K562 (cell line): ENCODE measurements at regions not wholly inside any gene's neighbourhood (a gene's known extent, or its start where the extent isn't known, plus 50 kb on each side); places are given as distances from the start of the nearest gene placed in this dataset.

Experiments
- ATF2 ChIP-seq: sonication (generic); formaldehyde crosslinking; IDR thresholded peaks from 2 replicates; pipeline ENCODE4 v1.8.1; 2022; ENCODE audit warnings: missing genetic modification reagents
- ELF4 ChIP-seq: fragments of 450-650 bp; formaldehyde crosslinking; IDR thresholded peaks from 2 replicates; pipeline ENCODE4 v1.4.0; 2022; ENCODE audit warnings: missing genetic modification characterization
- FOXP1 ChIP-seq: sonication (generic); formaldehyde crosslinking; IDR thresholded peaks from 2 replicates; pipeline ENCODE4 v1.8.0; 2022; ENCODE audit warnings: mild to moderate bottlenecking, missing genetic modification reagents
- GABPB1 ChIP-seq: sonication (generic); formaldehyde crosslinking; IDR thresholded peaks from 2 replicates; pipeline ENCODE4 v1.8.0; 2022; ENCODE audit warnings: mild to moderate bottlenecking, missing genetic modification reagents
- NFATC3 ChIP-seq: fragments of 450-650 bp; IDR thresholded peaks from 2 replicates; pipeline ENCODE4 v1.6.1; 2017; ENCODE audit warnings: mild to moderate bottlenecking
- NRF1 ChIP-seq, 2 experiments: fragments of 450-650 bp; IDR thresholded peaks in 1 of 2; conservative IDR thresholded peaks in 1 of 2; 2 replicates each; pipeline ENCODE4 v1.6.1; 2014; ENCODE audit warnings: mild to moderate bottlenecking in 2 of 2
- PURB ChIP-seq: sonication (generic); formaldehyde crosslinking; IDR thresholded peaks from 2 replicates; pipeline ENCODE4 v1.9.0; 2021; ENCODE audit warnings: low read depth, mild to moderate bottlenecking, missing genetic modification reagents
- SIX5 ChIP-seq, 2 experiments: IDR thresholded peaks; 2 replicates each; pipeline ENCODE4 v1.6.1; 2011; ENCODE audit warnings: low read length in 2 of 2, borderline replicate concordance in 1 of 2, low read depth in 1 of 2, mild to moderate bottlenecking in 1 of 2, moderate library complexity in 1 of 2; ENCODE audit not compliant: insufficient read depth in 1 of 2
- ZNF263 ChIP-seq: sonication (generic); formaldehyde crosslinking; IDR thresholded peaks from 2 replicates; pipeline ENCODE4 v1.8.0; 2022; ENCODE audit warnings: mild to moderate bottlenecking, missing genetic modification reagents, borderline replicate concordance
- TF ChIP-seq, protein P1 (sequence below): fragments of 450-650 bp; formaldehyde crosslinking; IDR thresholded peaks from 2 replicates; pipeline ENCODE4 v1.4.0; 2020; ENCODE audit warnings: mild to moderate bottlenecking
- TF ChIP-seq, protein P2 (sequence below): sonication (generic); formaldehyde crosslinking; IDR thresholded peaks from 2 replicates; pipeline ENCODE4 v1.9.0; 2022; ENCODE audit warnings: mild to moderate bottlenecking, missing genetic modification reagents
- TF ChIP-seq, protein P3 (sequence below), 3 experiments: IDR thresholded peaks in 2 of 3; conservative IDR thresholded peaks in 1 of 3; 2 replicates each; pipeline ENCODE4 v1.5.1; 2011 to 2012; ENCODE audit warnings: low read length in 3 of 3, mild to moderate bottlenecking in 3 of 3, control low read depth in 2 of 3, improper control_type of control experiment in 1 of 3, inconsistent platforms in 1 of 3, low read depth in 1 of 3, mixed read lengths in 1 of 3, moderate library complexity in 1 of 3; ENCODE audit not compliant: insufficient read depth in 2 of 3

GRCh38 chr13:58704953-58705352, 1073.4 kb downstream of the PCDH17 start:
- no peak for TF ChIP-seq NRF1 (conservative IDR thresholded peaks at IDR 0.05 in 1 of 2, IDR thresholded peaks at IDR 0.05 in 1 of 2)
- no peak for TF ChIP-seq ZNF263 (CRISPR knock-in tag)
- no peak for TF ChIP-seq SIX5 (IDR thresholded peaks at IDR 0.05; ENCODE audit: borderline replicate concordance in 1 of 2, insufficient read depth in 1 of 2, low read depth in 1 of 2, low read length in 2 of 2)
- TF ChIP-seq, protein P1, sequence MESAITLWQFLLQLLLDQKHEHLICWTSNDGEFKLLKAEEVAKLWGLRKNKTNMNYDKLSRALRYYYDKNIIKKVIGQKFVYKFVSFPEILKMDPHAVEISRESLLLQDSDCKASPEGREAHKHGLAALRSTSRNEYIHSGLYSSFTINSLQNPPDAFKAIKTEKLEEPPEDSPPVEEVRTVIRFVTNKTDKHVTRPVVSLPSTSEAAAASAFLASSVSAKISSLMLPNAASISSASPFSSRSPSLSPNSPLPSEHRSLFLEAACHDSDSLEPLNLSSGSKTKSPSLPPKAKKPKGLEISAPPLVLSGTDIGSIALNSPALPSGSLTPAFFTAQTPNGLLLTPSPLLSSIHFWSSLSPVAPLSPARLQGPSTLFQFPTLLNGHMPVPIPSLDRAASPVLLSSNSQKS (CRISPR knock-in tag): no peak
- TF ChIP-seq NFATC3: no peak
- no peak for TF ChIP-seq GABPB1 (CRISPR knock-in tag)
- TF ChIP-seq, protein P2, sequence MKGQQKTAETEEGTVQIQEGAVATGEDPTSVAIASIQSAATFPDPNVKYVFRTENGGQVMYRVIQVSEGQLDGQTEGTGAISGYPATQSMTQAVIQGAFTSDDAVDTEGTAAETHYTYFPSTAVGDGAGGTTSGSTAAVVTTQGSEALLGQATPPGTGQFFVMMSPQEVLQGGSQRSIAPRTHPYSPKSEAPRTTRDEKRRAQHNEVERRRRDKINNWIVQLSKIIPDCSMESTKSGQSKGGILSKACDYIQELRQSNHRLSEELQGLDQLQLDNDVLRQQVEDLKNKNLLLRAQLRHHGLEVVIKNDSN (CRISPR knock-in tag): no peak
- no peak for TF ChIP-seq FOXP1 (CRISPR knock-in tag)
- no peak for TF ChIP-seq ATF2 (CRISPR knock-in tag)
- no peak for TF ChIP-seq ELF4
- TF ChIP-seq, protein P3, sequence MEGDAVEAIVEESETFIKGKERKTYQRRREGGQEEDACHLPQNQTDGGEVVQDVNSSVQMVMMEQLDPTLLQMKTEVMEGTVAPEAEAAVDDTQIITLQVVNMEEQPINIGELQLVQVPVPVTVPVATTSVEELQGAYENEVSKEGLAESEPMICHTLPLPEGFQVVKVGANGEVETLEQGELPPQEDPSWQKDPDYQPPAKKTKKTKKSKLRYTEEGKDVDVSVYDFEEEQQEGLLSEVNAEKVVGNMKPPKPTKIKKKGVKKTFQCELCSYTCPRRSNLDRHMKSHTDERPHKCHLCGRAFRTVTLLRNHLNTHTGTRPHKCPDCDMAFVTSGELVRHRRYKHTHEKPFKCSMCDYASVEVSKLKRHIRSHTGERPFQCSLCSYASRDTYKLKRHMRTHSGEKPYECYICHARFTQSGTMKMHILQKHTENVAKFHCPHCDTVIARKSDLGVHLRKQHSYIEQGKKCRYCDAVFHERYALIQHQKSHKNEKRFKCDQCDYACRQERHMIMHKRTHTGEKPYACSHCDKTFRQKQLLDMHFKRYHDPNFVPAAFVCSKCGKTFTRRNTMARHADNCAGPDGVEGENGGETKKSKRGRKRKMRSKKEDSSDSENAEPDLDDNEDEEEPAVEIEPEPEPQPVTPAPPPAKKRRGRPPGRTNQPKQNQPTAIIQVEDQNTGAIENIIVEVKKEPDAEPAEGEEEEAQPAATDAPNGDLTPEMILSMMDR (IDR thresholded peaks at IDR 0.05 in 2 of 3, conservative IDR thresholded peaks at IDR 0.05 in 1 of 3; ENCODE audit: insufficient read depth in 2 of 3, low read depth in 1 of 3, low read length in 3 of 3): no peak
- no peak for TF ChIP-seq PURB (CRISPR knock-in tag)
